ENCODE measurements at regions not wholly inside any gene's neighbourhood (a gene's known extent, or its start where the extent isn't known, plus 50 kb on each side); places are given as distances from the start of the nearest gene placed in this dataset.

DNA sequence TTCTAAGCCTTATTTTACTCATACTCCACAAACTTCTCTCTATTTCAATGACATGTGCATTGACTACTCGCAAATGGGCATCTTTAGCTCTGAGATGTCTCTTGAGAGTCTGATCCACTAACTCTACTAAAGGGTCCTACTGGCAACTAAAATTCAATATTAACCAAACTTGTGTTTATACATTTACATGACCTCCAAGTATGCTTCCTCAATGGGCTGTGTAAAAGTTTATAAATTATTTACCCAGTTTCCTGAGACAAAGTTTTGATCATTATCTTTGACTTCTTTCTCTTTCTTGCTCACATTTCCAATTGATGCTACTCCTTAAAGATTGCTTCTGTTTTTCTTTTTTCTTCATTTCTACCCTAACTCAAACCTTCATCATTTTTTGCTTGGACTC, 510.1 kb upstream of the DAB2 start:
- TF ChIP-seq MAZ (IDR thresholded peaks at IDR 0.05; ENCODE audit: borderline replicate concordance, low read depth, low read length), result no peak
- TF ChIP-seq POLR2AphosphoS2 (conservative IDR thresholded peaks at IDR 0.05; ENCODE audit: low read length), result no peak
- TF ChIP-seq EHMT2 (IDR thresholded peaks at IDR 0.05; ENCODE audit: low read depth), result no peak
